OCI-LY7 (cell line): ENCODE measurements at regions not wholly inside any gene's neighbourhood (a gene's known extent, or its start where the extent isn't known, plus 50 kb on each side); places are given as distances from the start of the nearest gene placed in this dataset.

Source experiments
- EZH2phosphoT487 ChIP-seq: fragments of 200-600 bp; sonication (generic); IDR thresholded peaks from 2 replicates; pipeline ENCODE4 v1.6.1; 2018; ENCODE audit warnings: low read depth, borderline replicate concordance, mild to moderate bottlenecking, mixed run types, antibody characterized with exemption, low read length, moderate library complexity, mixed read lengths
- TF ChIP-seq, protein P1 (sequence below): fragments of 200-600 bp; sonication (generic); conservative IDR thresholded peaks from 2 replicates; pipeline ENCODE4 v1.5.1; 2014; ENCODE audit warnings: mild to moderate bottlenecking, antibody characterized with exemption, low read length, moderate library complexity, mixed read lengths

- TF ChIP-seq, protein P1, sequence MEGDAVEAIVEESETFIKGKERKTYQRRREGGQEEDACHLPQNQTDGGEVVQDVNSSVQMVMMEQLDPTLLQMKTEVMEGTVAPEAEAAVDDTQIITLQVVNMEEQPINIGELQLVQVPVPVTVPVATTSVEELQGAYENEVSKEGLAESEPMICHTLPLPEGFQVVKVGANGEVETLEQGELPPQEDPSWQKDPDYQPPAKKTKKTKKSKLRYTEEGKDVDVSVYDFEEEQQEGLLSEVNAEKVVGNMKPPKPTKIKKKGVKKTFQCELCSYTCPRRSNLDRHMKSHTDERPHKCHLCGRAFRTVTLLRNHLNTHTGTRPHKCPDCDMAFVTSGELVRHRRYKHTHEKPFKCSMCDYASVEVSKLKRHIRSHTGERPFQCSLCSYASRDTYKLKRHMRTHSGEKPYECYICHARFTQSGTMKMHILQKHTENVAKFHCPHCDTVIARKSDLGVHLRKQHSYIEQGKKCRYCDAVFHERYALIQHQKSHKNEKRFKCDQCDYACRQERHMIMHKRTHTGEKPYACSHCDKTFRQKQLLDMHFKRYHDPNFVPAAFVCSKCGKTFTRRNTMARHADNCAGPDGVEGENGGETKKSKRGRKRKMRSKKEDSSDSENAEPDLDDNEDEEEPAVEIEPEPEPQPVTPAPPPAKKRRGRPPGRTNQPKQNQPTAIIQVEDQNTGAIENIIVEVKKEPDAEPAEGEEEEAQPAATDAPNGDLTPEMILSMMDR, result no peak
- no peak for TF ChIP-seq EZH2phosphoT487
Measured at GRCh38 chr12:19006626-19007137, 122.9 kb upstream of the PLEKHA5 start.
